KMS-11 (cell line): ENCODE measurements at regions not wholly inside any gene's neighbourhood (a gene's known extent, or its start where the extent isn't known, plus 50 kb on each side); places are given as distances from the start of the nearest gene placed in this dataset.

ENCODE experiments used
- H2AFZ ChIP-seq: fragments of 200-600 bp; sonication (generic); 2 replicates; pipeline ENCODE4 v1.6.1; 2016; ENCODE audit warnings: antibody characterized with exemption, mixed run types, low read depth
- H3K27ac ChIP-seq: fragments of 200-600 bp; sonication (generic); 2 replicates; pipeline ENCODE4 v1.6.1; 2016; ENCODE audit warnings: mild to moderate bottlenecking, mixed run types
- H3K27me3 ChIP-seq: fragments of 200-600 bp; sonication (generic); 2 replicates; pipeline ENCODE4 v1.6.1; 2017; ENCODE audit warnings: mild to moderate bottlenecking, low read depth, mixed run types, moderate library complexity; ENCODE audit not compliant: insufficient read depth
- H3K36me3 ChIP-seq: fragments of 200-600 bp; sonication (generic); 2 replicates; pipeline ENCODE4 v1.6.1; 2017; ENCODE audit warnings: mild to moderate bottlenecking, mixed run types; ENCODE audit not compliant: insufficient read depth
- H3K4me1 ChIP-seq: fragments of 200-600 bp; sonication (generic); 2 replicates; pipeline ENCODE4 v1.6.1; 2016; ENCODE audit warnings: mild to moderate bottlenecking, low read depth, mixed run types; ENCODE audit not compliant: poor library complexity, severe bottlenecking
- H3K4me2 ChIP-seq: fragments of 200-600 bp; sonication (generic); 2 replicates; pipeline ENCODE4 v1.7.0; 2016; ENCODE audit warnings: mild to moderate bottlenecking, mixed run types
- H3K4me3 ChIP-seq: fragments of 200-600 bp; sonication (generic); IDR thresholded peaks from 2 replicates; pipeline ENCODE4 v1.6.1; 2017; ENCODE audit warnings: low read depth, low read length, mixed read lengths; ENCODE audit not compliant: insufficient read depth
- H3K79me2 ChIP-seq: fragments of 200-600 bp; sonication (generic); 2 replicates; pipeline ENCODE4 v1.6.1; 2016; ENCODE audit warnings: low read depth, mixed run types; ENCODE audit not compliant: insufficient read depth
- H3K9ac ChIP-seq: fragments of 200-600 bp; sonication (generic); 2 replicates; pipeline ENCODE4 v1.6.1; 2016; ENCODE audit warnings: mild to moderate bottlenecking, mixed run types
- H4K20me1 ChIP-seq: fragments of 200-600 bp; sonication (generic); 2 replicates; pipeline ENCODE4 v1.6.1; 2016; ENCODE audit warnings: mild to moderate bottlenecking, mixed run types; ENCODE audit not compliant: insufficient read depth
- CTCF ChIP-seq: fragments of 200-600 bp; sonication (generic); conservative IDR thresholded peaks from 2 replicates; pipeline ENCODE4 v1.6.1; 2017; ENCODE audit warnings: low read depth, mild to moderate bottlenecking, antibody characterized with exemption, low read length, moderate library complexity, mixed read lengths

GRCh38 chr10:118116362-118116714 lies 69.6 kb upstream of the RAB11FIP2 start:
- Histone ChIP-seq H3K79me2 (no peaks in the 10 kb centered on the region), H3K4me1 (no peaks in the 10 kb centered on the region), H2AFZ (no peak overlapping the region), H3K4me2 (no peak overlapping the region), H3K36me3 (no peaks in the 10 kb centered on the region), H3K27me3 (no peaks in the 10 kb centered on the region), H3K9ac (no peak overlapping the region), H3K27ac (no peak overlapping the region), H4K20me1 (no peaks in the 10 kb centered on the region), H3K4me3 (no peak overlapping the region)
- no peak for TF ChIP-seq CTCF

GRCh38 chr10:118115701-118116100 lies 69.0 kb upstream of the RAB11FIP2 start:
- no peaks in the 10 kb centered on the region for H3K4me1 ChIP-seq
- no peaks in the 10 kb centered on the region for H3K79me2 ChIP-seq
- H3K36me3 ChIP-seq = no peaks in the 10 kb centered on the region
- no peak overlapping the region for H3K27ac ChIP-seq
- no peak overlapping the region for H3K4me3 ChIP-seq
- TF ChIP-seq CTCF = no peak
- H4K20me1 ChIP-seq = no peaks in the 10 kb centered on the region
- H2AFZ ChIP-seq = no peak overlapping the region
- no peaks in the 10 kb centered on the region for H3K27me3 ChIP-seq
- H3K4me2 ChIP-seq = no peak overlapping the region
- no peak overlapping the region for H3K9ac ChIP-seq

- TF ChIP-seq CTCF = no peak
- H3K36me3 ChIP-seq = no peaks in the 10 kb centered on the region
- H3K4me3 ChIP-seq = no peak overlapping the region
- H4K20me1 ChIP-seq = no peaks in the 10 kb centered on the region
- no peak overlapping the region for H3K27ac ChIP-seq
- no peak overlapping the region for H3K4me2 ChIP-seq
- no peaks in the 10 kb centered on the region for H3K27me3 ChIP-seq
- H3K9ac ChIP-seq = no peak overlapping the region
- no peak overlapping the region for H2AFZ ChIP-seq
- H3K4me1 ChIP-seq = no peaks in the 10 kb centered on the region
- no peaks in the 10 kb centered on the region for H3K79me2 ChIP-seq
Measured at GRCh38 chr10:118114992-118115391, 68.3 kb upstream of the RAB11FIP2 start.

GRCh38 chr10:118112543-118113125 lies 65.9 kb upstream of the RAB11FIP2 start:
- Histone ChIP-seq H3K9ac (no peak overlapping the region), H3K27ac (no peak overlapping the region), H2AFZ (no peak overlapping the region)

More at GRCh38 chr10:118112543-118113125, 65.9 kb upstream of the RAB11FIP2 start:
- Histone ChIP-seq H3K4me2 (no peak overlapping the region), H3K4me3 (no peak overlapping the region), H3K79me2 (no peaks in the 10 kb centered on the region), H3K4me1 (no peaks in the 10 kb centered on the region), H4K20me1 (no peaks in the 10 kb centered on the region), H3K27me3 (no peaks in the 10 kb centered on the region), H3K36me3 (no peaks in the 10 kb centered on the region)
- no peak for TF ChIP-seq CTCF
